H1 (cell line): ENCODE measurements at regions not wholly inside any gene's neighbourhood (a gene's known extent, or its start where the extent isn't known, plus 50 kb on each side); places are given as distances from the start of the nearest gene placed in this dataset.

Experiments
- CTCF ChIA-PET: fragments of 300-600 bp; sonication (Branson Sonifier 250); formaldehyde crosslinking; loops from one replicate; lab custom pipeline; 2021; ENCODE audit not compliant: partially characterized antibody; lab: Charles Lee
- POLR2A ChIA-PET: fragments of 300-600 bp; sonication (Branson Sonifier 250); formaldehyde crosslinking; loops from one replicate; lab custom pipeline; 2021; ENCODE audit warnings: inconsistent platforms; ENCODE audit not compliant: partially characterized antibody; lab: Charles Lee
- DNase-seq, 2 experiments: peaks; one replicate each; pipeline versions ENCODE4 v3.0.0 to v3.0.0-alpha.2; 2010 to 2022; ENCODE audit warnings: low spot score in 2 of 2, low read depth in 1 of 2, mixed read lengths in 1 of 2
- FAIRE-seq: peaks from 2 replicates; lab custom pipeline; 2011; peaks lifted over from hg19 to GRCh38; lab: Jason Lieb, UNC
- H2AFZ ChIP-seq: 2 replicates; pipeline ENCODE4 v1.8.1; 2012; ENCODE audit warnings: low read length, inconsistent platforms
- H2AK5ac ChIP-seq: 2 replicates; pipeline ENCODE4 v1.6.1; 2013; ENCODE audit warnings: low read depth, low read length
- H2BK120ac ChIP-seq: replicated peaks from 2 replicates; pipeline ENCODE3; 2013; ENCODE audit warnings: low read depth, low read length, inconsistent platforms
- H2BK12ac ChIP-seq: 2 replicates; pipeline ENCODE4 v1.6.1; 2013; ENCODE audit warnings: low read depth, low read length
- H2BK15ac ChIP-seq: 2 replicates; pipeline ENCODE4 v1.6.1; 2013; ENCODE audit warnings: low read length
- H2BK20ac ChIP-seq: 2 replicates; pipeline ENCODE4 v1.6.1; 2013; ENCODE audit warnings: low read length
- H2BK5ac ChIP-seq: 2 replicates; pipeline ENCODE4 v1.6.1; 2013; ENCODE audit warnings: low read depth, low read length
- H3K14ac ChIP-seq: 2 replicates; pipeline ENCODE4 v1.6.1; 2013; ENCODE audit warnings: inconsistent platforms; ENCODE audit not compliant: insufficient read length
- H3K18ac ChIP-seq: 2 replicates; pipeline ENCODE4 v1.6.1; 2013; ENCODE audit warnings: low read length; ENCODE audit errors: extremely low read depth
- H3K23ac ChIP-seq: 2 replicates; pipeline ENCODE4 v1.6.1; 2013; ENCODE audit warnings: inconsistent platforms; ENCODE audit not compliant: insufficient read length
- H3K23me2 ChIP-seq: 2 replicates; pipeline ENCODE4 v1.6.1; 2013; ENCODE audit warnings: low read depth, low read length
- H3K27ac ChIP-seq: 2 replicates; pipeline ENCODE4 v1.6.1; 2011; ENCODE audit warnings: low read depth, low read length, inconsistent platforms
- H3K27me3 ChIP-seq, 4 experiments: replicated peaks in 1 of 4; 1 replicate in 1 of 4; 2 replicates in 3 of 4; pipeline versions ENCODE4 v1.6.1 to v1.8.1; 2011 to 2013; ENCODE audit warnings: low read length in 3 of 4, mild to moderate bottlenecking in 3 of 4, inconsistent platforms in 2 of 4, mixed read lengths in 2 of 4, moderate library complexity in 1 of 4; ENCODE audit not compliant: control insufficient read depth in 3 of 4, insufficient read depth in 3 of 4; ENCODE audit errors: extremely low read depth in 1 of 4
- H3K36me3 ChIP-seq, 4 experiments: 2 replicates each; pipeline versions ENCODE4 v1.6.1 to v1.8.1; 2011 to 2013; ENCODE audit warnings: mild to moderate bottlenecking in 4 of 4, low read length in 3 of 4, moderate library complexity in 2 of 4, control low read depth in 1 of 4, inconsistent platforms in 1 of 4; ENCODE audit not compliant: insufficient read depth in 4 of 4, control insufficient read depth in 2 of 4
- H3K4ac ChIP-seq: replicated peaks from 2 replicates; pipeline ENCODE3; 2013; ENCODE audit warnings: low read length, low read depth, mixed read lengths, inconsistent platforms; ENCODE audit not compliant: insufficient read length
- H3K4me1 ChIP-seq, 4 experiments: replicated peaks in 1 of 4; 1 replicate in 1 of 4; 2 replicates in 3 of 4; pipeline versions ENCODE4 v1.6.1 to v1.8.1; 2011 to 2013; ENCODE audit warnings: low read length in 3 of 4, inconsistent platforms in 2 of 4, mixed read lengths in 1 of 4; ENCODE audit not compliant: insufficient read depth in 4 of 4, control insufficient read depth in 3 of 4
- H3K4me2 ChIP-seq, 2 experiments: 2 replicates each; pipeline versions ENCODE4 v1.6.1 to v1.8.1; 2011 to 2013; ENCODE audit warnings: low read depth in 2 of 2, low read length in 2 of 2, control low read depth in 1 of 2, inconsistent platforms in 1 of 2, mild to moderate bottlenecking in 1 of 2; ENCODE audit not compliant: insufficient read depth in 1 of 2
- H3K4me3 ChIP-seq, 4 experiments: fragments of 200-600, 300-600 bp in 1 of 4; sonication (generic), shearing (Covaris generic), sonication (Bioruptor Twin) in 1 of 4; 2 replicates each; pipeline versions ENCODE4 v1.5.1 to v1.8.1; 2011 to 2016; ENCODE audit warnings: low read length in 4 of 4, low read depth in 3 of 4, control low read depth in 2 of 4, inconsistent platforms in 2 of 4, mild to moderate bottlenecking in 2 of 4, mixed read lengths in 1 of 4, moderate library complexity in 1 of 4; ENCODE audit not compliant: insufficient read depth in 2 of 4; ENCODE audit errors: extremely low read depth in 1 of 4
- H3K56ac ChIP-seq: replicated peaks from 2 replicates; pipeline ENCODE3; 2013; ENCODE audit warnings: low read depth, mild to moderate bottlenecking, mixed read lengths, low read length, inconsistent platforms; ENCODE audit not compliant: insufficient read length
- H3K79me1 ChIP-seq: 2 replicates; pipeline ENCODE4 v1.6.1; 2013; ENCODE audit warnings: low read depth, low read length, control low read depth
- H3K79me2 ChIP-seq, 2 experiments: 2 replicates each; pipeline versions ENCODE4 v1.6.1 to v1.8.1; 2012 to 2013; ENCODE audit warnings: low read length in 2 of 2, mild to moderate bottlenecking in 2 of 2, inconsistent platforms in 1 of 2; ENCODE audit not compliant: insufficient read depth in 2 of 2, control insufficient read depth in 1 of 2
- H3K9ac ChIP-seq, 4 experiments: replicated peaks in 1 of 4; 1 replicate in 1 of 4; 2 replicates in 3 of 4; pipeline versions ENCODE4 v1.6.1 to v1.8.1; 2011 to 2013; ENCODE audit warnings: low read depth in 3 of 4, low read length in 3 of 4, control low read depth in 2 of 4, mild to moderate bottlenecking in 2 of 4, moderate library complexity in 2 of 4, inconsistent platforms in 1 of 4; ENCODE audit errors: extremely low read depth in 1 of 4
- H3K9me3 ChIP-seq, 2 experiments: 2 replicates each; pipeline versions ENCODE4 v1.6.1 to v1.8.1; 2012 to 2013; ENCODE audit warnings: mild to moderate bottlenecking in 2 of 2, moderate library complexity in 2 of 2, control low read depth in 1 of 2, inconsistent platforms in 1 of 2, low read depth in 1 of 2, low read length in 1 of 2, mixed read lengths in 1 of 2; ENCODE audit not compliant: insufficient read depth in 2 of 2
- H4K20me1 ChIP-seq, 2 experiments: replicated peaks in 1 of 2; 2 replicates each; pipeline versions ENCODE3 to v1.8.1; 2011 to 2013; ENCODE audit warnings: inconsistent platforms in 2 of 2, low read length in 2 of 2, mild to moderate bottlenecking in 1 of 2; ENCODE audit not compliant: insufficient read depth in 2 of 2, control insufficient read depth in 1 of 2
- H4K5ac ChIP-seq: 2 replicates; pipeline ENCODE4 v1.6.1; 2013; ENCODE audit warnings: low read length, low read depth, mixed read lengths, inconsistent platforms; ENCODE audit not compliant: insufficient read length
- H4K8ac ChIP-seq: 2 replicates; pipeline ENCODE4 v1.8.0; 2013; ENCODE audit warnings: mild to moderate bottlenecking, moderate library complexity, low read length, inconsistent platforms; ENCODE audit not compliant: insufficient read depth; ENCODE audit errors: extremely low read depth
- H4K91ac ChIP-seq: replicated peaks from 2 replicates; pipeline ENCODE3; 2013; ENCODE audit warnings: low read length, mixed read lengths, inconsistent platforms; ENCODE audit not compliant: insufficient read length
- ASH2L ChIP-seq: fragments of 200-600, 300-600 bp; sonication (generic); IDR thresholded peaks from one replicate; pipeline ENCODE4 v1.7.1; 2017; ENCODE audit warnings: low read length
- BRCA1 ChIP-seq: IDR thresholded peaks from 2 replicates; pipeline ENCODE4 v1.6.1; 2012; ENCODE audit warnings: low read depth, low read length, improper control_type of control experiment
- CREB1 ChIP-seq: IDR thresholded peaks from 2 replicates; pipeline ENCODE4 v1.6.1; 2012; ENCODE audit warnings: inconsistent platforms
- EZH2 ChIP-seq: fragments of 200-600 bp; sonication (generic); IDR thresholded peaks from 2 replicates; pipeline ENCODE4 v1.7.1; 2012; ENCODE audit warnings: low read depth, mild to moderate bottlenecking, moderate library complexity, low read length, inconsistent platforms; ENCODE audit not compliant: severe bottlenecking
- GABPA ChIP-seq: IDR thresholded peaks from 2 replicates; pipeline ENCODE4 v1.6.1; 2011; ENCODE audit warnings: mild to moderate bottlenecking, low read length, moderate library complexity, borderline replicate concordance; ENCODE audit not compliant: insufficient read depth
- GTF2F1 ChIP-seq: IDR thresholded peaks from 2 replicates; pipeline ENCODE4 v1.6.1; 2012; ENCODE audit warnings: low read depth, low read length, improper control_type of control experiment, borderline replicate concordance
- HDAC2 ChIP-seq, 2 experiments: fragments of 300-600 bp in 1 of 2; sonication (generic) in 1 of 2; IDR thresholded peaks; 2 replicates each; pipeline ENCODE4 v1.6.1; 2011 to 2012; ENCODE audit warnings: low read depth in 2 of 2, low read length in 2 of 2, mild to moderate bottlenecking in 2 of 2, moderate library complexity in 2 of 2, borderline replicate concordance in 1 of 2, inconsistent platforms in 1 of 2
- NANOG ChIP-seq: IDR thresholded peaks from 2 replicates; pipeline ENCODE4 v1.6.1; 2011; ENCODE audit warnings: low read length, low read depth, mild to moderate bottlenecking, inconsistent platforms; ENCODE audit not compliant: insufficient read depth, poor library complexity, severe bottlenecking
- POU5F1 ChIP-seq: IDR thresholded peaks from 2 replicates; pipeline ENCODE4 v1.6.1; 2011; ENCODE audit warnings: low read depth, mild to moderate bottlenecking, low read length, moderate library complexity
- RAD21 ChIP-seq, 2 experiments: IDR thresholded peaks in 1 of 2; conservative IDR thresholded peaks in 1 of 2; 2 replicates each; pipeline ENCODE4 v1.6.1; 2011; ENCODE audit warnings: low read depth in 2 of 2, low read length in 2 of 2, improper control_type of control experiment in 1 of 2, inconsistent platforms in 1 of 2, mild to moderate bottlenecking in 1 of 2, moderate library complexity in 1 of 2
- RXRA ChIP-seq: IDR thresholded peaks from 2 replicates; pipeline ENCODE4 v1.6.1; 2011; ENCODE audit warnings: low read depth, mild to moderate bottlenecking, low read length, moderate library complexity; ENCODE audit not compliant: insufficient read depth
- SIN3A ChIP-seq, 2 experiments: IDR thresholded peaks in 1 of 2; conservative IDR thresholded peaks in 1 of 2; 2 replicates each; pipeline ENCODE4 v1.6.1; 2011 to 2012; ENCODE audit warnings: low read length in 2 of 2, improper control_type of control experiment in 1 of 2, low read depth in 1 of 2, mild to moderate bottlenecking in 1 of 2
- SP4 ChIP-seq: IDR thresholded peaks from 2 replicates; pipeline ENCODE4 v1.6.1; 2012; ENCODE audit warnings: low read length, inconsistent platforms
- YY1 ChIP-seq: IDR thresholded peaks from 2 replicates; pipeline ENCODE4 v1.6.1; 2011; ENCODE audit warnings: low read depth, mild to moderate bottlenecking, low read length
- ZNF274 ChIP-seq: IDR thresholded peaks from 2 replicates; pipeline ENCODE4 v1.7.0; 2012; ENCODE audit warnings: low read length, borderline replicate concordance; ENCODE audit errors: extremely low read depth
- WGBS, 2 experiments: shearing (Covaris generic) in 1 of 2; methylation state at CpG; one replicate each; pipeline versions ENCODE4 v1.1.6 to v1.1.7; 2013 to 2015; ENCODE audit warnings: low lambda C conversion rate in 2 of 2, mixed read lengths in 2 of 2, inconsistent platforms in 1 of 2, low coverage in 1 of 2, missing lambda C conversion rate in 1 of 2; ENCODE audit not compliant: insufficient replicate concordance in 2 of 2, insufficient coverage in 1 of 2, insufficient read length in 1 of 2; ENCODE audit errors: extremely low coverage in 1 of 2, missing lambda C conversion rate in 1 of 2; 5-methylcytosine and 5-hydroxymethylcytosine counted together

- Histone ChIP-seq H3K4me2 (no peak overlapping the region), H4K5ac (no peak overlapping the region), H3K79me2 (no peaks in the 10 kb centered on the region), H3K4ac (no peak overlapping the region), H2BK5ac (no peak overlapping the region), H3K14ac (no peak overlapping the region), H3K4me3 (no peak overlapping the region), H3K23me2 (no peaks in the 10 kb centered on the region), H3K4me1 (no peaks in the 10 kb centered on the region), H4K91ac (no peak overlapping the region), H3K27ac (no peak overlapping the region), H3K23ac (no peak overlapping the region), H3K18ac (no peak overlapping the region), H2BK20ac (no peak overlapping the region), H3K9me3 (no peaks in the 10 kb centered on the region), H3K56ac (no peak overlapping the region), H2AK5ac (no peak overlapping the region), H2BK15ac (no peak overlapping the region), H3K9ac (no peak overlapping the region), H2BK12ac (no peak overlapping the region), H4K8ac (no peak overlapping the region), H3K27me3 (no peaks in the 10 kb centered on the region), H2AFZ (no peak overlapping the region), H3K79me1 (no peaks in the 10 kb centered on the region), H4K20me1 (no peaks in the 10 kb centered on the region), H2BK120ac (no peak overlapping the region), H3K36me3 (no peaks in the 10 kb centered on the region)
- POLR2A ChIA-PET: no interaction called here
- CTCF ChIA-PET: no interaction called here
- FAIRE-seq: no peak
- 91% methylated on average over 6 of the region's 6 CpGs; no CpG with 5 or more reads in 1 of the 2 experiments for WGBS, 2 experiments
- no peak for DNase-seq
- TF ChIP-seq CREB1 (no peak), SP4 (no peak), NANOG (no peak), HDAC2 (IDR thresholded peaks at IDR 0.05; ENCODE audit: borderline replicate concordance in 1 of 2, low read depth in 2 of 2, low read length in 2 of 2) (no peak), YY1 (no peak), BRCA1 (no peak), SIN3A (conservative IDR thresholded peaks at IDR 0.05 in 1 of 2, IDR thresholded peaks at IDR 0.05 in 1 of 2; ENCODE audit: low read depth in 1 of 2, low read length in 2 of 2) (no peak), RAD21 (IDR thresholded peaks at IDR 0.05 in 1 of 2, conservative IDR thresholded peaks at IDR 0.05 in 1 of 2; ENCODE audit: low read depth in 2 of 2, low read length in 2 of 2) (no peak), GTF2F1 (no peak), EZH2 (no peak), RXRA (no peak), ASH2L (no peak), ZNF274 (no peak), GABPA (no peak), POU5F1 (no peak)
Observed at GRCh38 chr13:23966221-23966690, 69.0 kb upstream of the C1QTNF9B start.
